AG08395 (cell line): ENCODE measurements at regions not wholly inside any gene's neighbourhood (a gene's known extent, or its start where the extent isn't known, plus 50 kb on each side); places are given as distances from the start of the nearest gene placed in this dataset.
"Not testable (repeated sequence)": the region's sequence is repeated elsewhere in the genome, so short reads cannot be mapped to it uniquely, and the experiment has no call there.

Source experiments
- DNase-seq: peaks from one replicate; pipeline ENCODE4 v3.0.0; 2012; ENCODE audit warnings: mixed read lengths, low spot score

- no peak for DNase-seq
Measured at GRCh38 chr5:56420323-56420722, 187.2 kb upstream of the ANKRD55 start.

DNA sequence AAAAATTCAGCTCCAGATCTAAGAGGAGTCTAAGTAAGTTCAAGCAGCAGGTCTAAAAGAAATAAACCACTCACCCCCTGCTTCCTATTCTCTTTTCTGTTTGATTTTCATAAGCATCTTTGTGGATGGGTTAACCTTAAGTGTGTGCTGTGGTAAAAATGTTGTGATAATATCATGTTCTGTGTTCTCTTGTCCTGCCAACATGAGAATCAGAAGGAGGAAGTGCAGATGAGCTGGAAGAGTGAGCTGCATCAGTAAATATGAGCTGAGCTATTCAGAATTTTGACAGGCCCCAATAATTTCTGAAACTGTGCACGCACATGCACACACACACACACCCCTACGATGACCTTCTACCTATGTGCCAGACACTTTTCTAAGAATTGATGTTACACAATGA is 186.5 kb upstream of the ANKRD55 start:
- no peak for DNase-seq

DNA sequence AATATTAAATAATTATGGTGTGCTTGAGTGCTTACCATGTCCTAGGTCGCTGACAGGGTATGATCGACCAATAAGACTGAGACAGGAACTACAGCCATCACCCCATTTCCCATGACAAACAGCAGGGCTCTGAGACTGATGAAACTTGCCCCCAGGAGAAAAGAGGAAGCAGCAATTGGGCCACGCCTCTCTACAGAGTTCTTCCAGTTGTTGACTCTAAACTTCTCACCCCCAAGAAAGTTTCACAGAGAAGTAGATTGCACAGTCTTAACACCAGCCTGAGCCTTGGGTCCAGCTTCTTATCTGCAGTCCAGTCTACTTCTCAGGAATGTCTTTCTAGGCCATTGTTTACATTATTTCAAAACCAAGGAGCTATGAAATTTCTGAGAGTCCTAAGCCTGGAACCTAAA is 182.2 kb upstream of the ANKRD55 start:
- DNase-seq = peak; percentile 57

GRCh38 chr5:56414066-56414465 is 180.9 kb upstream of the ANKRD55 start:
- peak; percentile 13 for DNase-seq

GRCh38 chr5:56413546-56413945 is 180.4 kb upstream of the ANKRD55 start:
- no peak for DNase-seq

GRCh38 chr5:56412601-56413379 is 179.7 kb upstream of the ANKRD55 start:
- DNase-seq = no peak

- no peak for DNase-seq
Measured at GRCh38 chr5:56410696-56411095, 177.6 kb upstream of the ANKRD55 start.

- DNase-seq = peak; percentile 64
Measured at GRCh38 chr5:56409331-56410190, 176.4 kb upstream of the ANKRD55 start.

DNA sequence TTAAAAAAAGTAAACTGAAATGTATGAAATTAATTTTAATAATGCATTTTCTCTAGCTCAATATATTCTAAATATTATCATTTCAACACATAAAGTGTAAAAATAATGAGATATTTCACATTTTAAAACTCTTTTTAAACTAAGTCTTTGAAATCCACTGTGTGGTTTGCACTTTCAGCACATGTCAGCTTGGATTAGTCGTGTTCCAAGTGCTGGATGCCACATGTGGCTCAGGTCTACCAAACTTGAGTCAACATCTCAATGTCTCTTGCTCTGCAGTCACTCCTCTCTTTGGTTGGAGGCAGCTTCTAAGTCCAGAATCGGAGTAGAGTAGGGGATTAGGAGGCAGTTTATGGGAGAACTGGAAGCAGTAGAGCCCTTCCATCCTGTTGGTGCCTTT is 173.7 kb upstream of the ANKRD55 start:
- DNase-seq = no peak

- no peak for DNase-seq
Measured at GRCh38 chr5:56406221-56406620, 173.1 kb upstream of the ANKRD55 start.

DNA sequence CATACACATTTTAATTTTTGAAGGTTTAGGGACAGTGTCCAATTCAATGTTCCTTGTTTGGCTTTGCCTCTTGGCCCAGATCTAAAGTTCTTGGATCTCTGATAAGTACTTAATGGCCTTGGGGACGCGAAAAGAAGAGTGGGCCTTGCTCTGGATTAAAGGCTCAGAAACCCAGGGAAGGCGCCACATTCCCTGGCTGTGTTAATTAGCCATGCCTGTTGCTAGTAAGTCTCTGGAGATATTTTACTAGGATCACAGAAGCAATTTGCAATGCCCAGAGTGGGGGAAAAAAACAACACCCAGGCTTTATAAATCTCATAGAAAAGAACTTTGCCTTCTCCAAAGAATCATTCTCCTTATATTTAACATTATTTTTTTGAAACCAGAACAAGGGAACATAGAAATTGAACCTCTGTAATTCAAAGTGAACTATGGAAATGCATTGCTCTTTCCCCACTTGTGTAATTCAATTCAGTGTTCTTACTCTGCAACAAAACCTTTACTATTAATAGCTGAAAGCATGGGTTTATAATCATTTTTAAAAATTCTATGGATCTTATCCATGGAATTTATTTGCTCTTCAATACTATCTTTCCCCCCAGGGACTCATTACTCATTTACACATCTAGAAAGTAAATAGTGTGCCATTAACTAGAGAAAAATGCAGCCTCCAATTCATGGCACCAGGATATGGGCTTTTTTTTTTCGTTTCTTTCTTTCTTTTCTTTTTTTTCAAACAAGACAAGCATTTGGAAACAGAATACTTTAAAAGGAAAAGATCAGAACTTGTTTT is 172.2 kb upstream of the ANKRD55 start:
- DNase-seq = no peak

GRCh38 chr5:56402266-56403220 is 169.4 kb upstream of the ANKRD55 start:
- no peak for DNase-seq

DNA sequence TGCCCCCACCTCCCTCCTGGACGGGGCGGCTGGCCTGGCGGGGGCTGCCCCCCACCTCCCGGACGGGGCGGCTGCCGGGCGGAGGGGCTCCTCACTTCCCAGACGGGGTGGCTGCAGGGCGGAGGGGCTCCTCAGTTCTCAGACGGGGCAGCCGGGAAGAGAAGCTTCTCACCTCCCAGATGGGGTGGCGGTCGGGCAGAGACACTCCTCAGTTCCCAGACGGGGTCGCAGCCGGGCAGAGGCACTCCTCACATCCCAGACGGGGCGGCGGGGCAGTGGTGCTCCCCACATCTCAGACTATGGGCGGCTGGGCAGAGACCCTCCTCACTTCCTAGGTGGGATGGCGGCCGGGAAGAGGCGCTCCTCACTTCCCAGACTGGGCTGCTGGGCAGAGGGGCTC is 164.7 kb upstream of the ANKRD55 start:
- DNase-seq = not testable (repeated sequence)

DNA sequence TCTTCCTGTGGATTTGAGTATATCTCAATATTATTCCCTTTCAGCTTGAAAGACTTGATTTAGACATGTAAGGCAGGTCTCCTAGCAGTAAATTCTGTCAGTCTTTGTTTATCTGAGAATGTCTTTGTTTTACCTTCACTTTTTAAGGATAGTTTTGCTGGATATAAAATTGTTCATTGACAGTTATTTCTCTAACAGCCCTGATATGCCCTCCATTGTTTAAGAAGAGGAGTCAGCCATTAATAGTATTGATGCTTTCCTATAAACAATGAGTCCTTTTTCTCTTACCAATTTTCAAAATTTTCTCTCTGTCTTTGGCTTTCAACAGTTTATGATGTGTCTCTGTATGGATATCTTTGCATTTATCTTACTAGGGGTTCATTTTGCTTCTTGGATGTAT is 163.5 kb upstream of the ANKRD55 start:
- DNase-seq = no peak

GRCh38 chr5:56389261-56389660 is 156.1 kb upstream of the ANKRD55 start:
- no peak for DNase-seq

GRCh38 chr5:56388229-56388985 is 155.3 kb upstream of the ANKRD55 start:
- DNase-seq = no peak

GRCh38 chr5:56386046-56386445 is 152.9 kb upstream of the ANKRD55 start:
- no peak for DNase-seq

DNA sequence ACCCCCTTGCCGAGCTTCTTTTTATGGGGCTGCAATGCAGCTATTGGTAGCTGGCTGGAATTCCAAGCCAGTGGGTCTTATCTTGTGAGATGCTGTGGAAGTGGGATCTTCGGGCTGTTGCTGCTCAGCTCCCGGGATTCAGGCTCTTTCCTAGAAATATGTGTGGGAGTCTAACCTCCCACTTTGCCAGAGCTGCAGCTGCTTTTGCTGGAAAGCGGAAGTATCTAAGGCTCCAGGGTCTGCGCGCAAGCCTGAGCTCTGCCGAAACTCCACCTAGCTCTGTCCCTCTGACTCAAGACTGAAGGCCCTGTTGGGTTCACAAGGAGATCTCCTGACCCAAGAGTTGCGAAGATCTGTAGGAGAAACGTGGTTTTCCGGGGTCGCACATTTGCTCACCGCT is 151.1 kb upstream of the ANKRD55 start:
- DNase-seq = no peak

DNA sequence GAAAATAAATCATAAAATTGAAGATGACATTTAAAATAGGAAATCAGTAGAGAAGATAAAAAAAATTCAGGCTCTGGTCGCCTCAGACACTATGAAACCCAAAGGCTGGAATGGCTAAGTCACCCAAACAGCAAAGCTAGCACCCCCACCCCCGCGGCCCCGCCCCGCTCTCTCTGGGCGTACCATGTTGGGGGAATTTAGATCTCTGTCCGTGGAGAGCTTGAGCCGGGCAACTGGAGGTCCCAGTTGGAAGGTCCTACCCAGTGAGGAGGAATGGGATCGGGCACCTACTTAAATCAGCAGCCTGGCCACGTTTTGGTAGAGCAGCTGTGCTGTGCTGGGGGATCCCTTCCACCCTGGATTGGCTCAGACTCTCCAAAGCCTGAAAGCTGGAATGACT is 150.6 kb upstream of the ANKRD55 start:
- no peak for DNase-seq

GRCh38 chr5:56382896-56383295 is 149.8 kb upstream of the ANKRD55 start:
- no peak for DNase-seq

DNA sequence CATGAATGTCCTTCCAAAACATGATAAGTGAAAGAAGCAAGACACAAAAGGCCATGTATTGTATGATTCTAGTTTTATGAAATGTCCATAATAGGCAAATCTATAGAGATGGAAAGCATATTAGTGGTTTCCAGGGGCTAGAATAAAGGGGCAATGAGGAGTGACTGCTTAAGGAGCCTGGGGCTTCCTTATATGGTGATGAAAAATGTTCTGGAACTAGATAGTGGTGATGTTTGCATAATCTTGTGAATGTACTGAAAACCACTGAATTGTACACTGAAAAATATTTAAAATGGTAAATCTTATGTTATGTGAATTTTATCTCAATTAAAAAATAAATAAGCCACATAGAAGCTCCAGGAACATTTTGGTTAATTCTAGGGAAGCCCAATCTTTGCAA is 144.4 kb upstream of the ANKRD55 start:
- DNase-seq = no peak
